ENCODE measurements at regions not wholly inside any gene's neighbourhood (a gene's known extent, or its start where the extent isn't known, plus 50 kb on each side); places are given as distances from the start of the nearest gene placed in this dataset.

- TF ChIP-seq CTCF (IDR thresholded peaks at IDR 0.05) = no peak
- no peak for TF ChIP-seq POLR2A (IDR thresholded peaks at IDR 0.05)
These were observed 401.6 kb upstream of the ZNF507 start for GRCh38 chr19:31943778-31944177.
